Liver (tissue), 3 donors: ENCODE measurements at regions not wholly inside any gene's neighbourhood (a gene's known extent, or its start where the extent isn't known, plus 50 kb on each side); places are given as distances from the start of the nearest gene placed in this dataset.

ENCODE experiments used
- ATF3 ChIP-seq: IDR thresholded peaks from 2 replicates; pipeline ENCODE4 v1.6.1; 2016; ENCODE audit warnings: antibody characterized with exemption
- CTCF ChIP-seq: fragments of 150-350 bp; IDR thresholded peaks from 2 replicates; pipeline ENCODE4 v1.5.1; 2017; ENCODE audit warnings: improper control_type of control experiment, low read depth, low read length; ENCODE audit not compliant: missing input control
- EGR1 ChIP-seq, 2 donors: IDR thresholded peaks; 2 replicates each; pipeline ENCODE4 v1.6.1; 2016 to 2018; ENCODE audit warnings: antibody characterized with exemption in 2 of 2, low read depth in 2 of 2
- HNF4G ChIP-seq: IDR thresholded peaks from 2 replicates; pipeline ENCODE4 v1.6.1; 2016; ENCODE audit warnings: antibody characterized with exemption
- JUND ChIP-seq, 2 donors: IDR thresholded peaks; 2 replicates each; pipeline ENCODE4 v1.6.1; 2016; ENCODE audit warnings: antibody characterized with exemption in 2 of 2
- MAX ChIP-seq: IDR thresholded peaks from 2 replicates; pipeline ENCODE4 v1.6.1; 2016; ENCODE audit warnings: antibody characterized with exemption
- NR2F2 ChIP-seq: IDR thresholded peaks from 2 replicates; pipeline ENCODE4 v1.6.1; 2016; ENCODE audit warnings: antibody characterized with exemption
- RAD21 ChIP-seq, 2 donors: IDR thresholded peaks; 2 replicates each; pipeline ENCODE4 v1.6.1; 2016; ENCODE audit warnings: antibody characterized with exemption in 2 of 2, mild to moderate bottlenecking in 2 of 2
- REST ChIP-seq: IDR thresholded peaks from 2 replicates; pipeline ENCODE4 v1.6.1; 2016; ENCODE audit warnings: antibody characterized with exemption, mild to moderate bottlenecking
- donor health status: healthy.
- donor health status: healthy.

- TF ChIP-seq JUND (IDR thresholded peaks at IDR 0.05): no peak
- no peak for TF ChIP-seq CTCF
- no peak for TF ChIP-seq HNF4G
- TF ChIP-seq RAD21 (IDR thresholded peaks at IDR 0.05): no peak
- TF ChIP-seq REST: no peak
- TF ChIP-seq NR2F2: no peak
- TF ChIP-seq MAX: no peak
- TF ChIP-seq ATF3: no peak
- TF ChIP-seq EGR1 (IDR thresholded peaks at IDR 0.05; ENCODE audit: low read depth in 2 of 2): no peak
Observed at GRCh38 chrX:25810202-25810601, 327.9 kb upstream of the MAGEB18 start.
